Transverse colon (tissue), 3 donors: ENCODE measurements at regions not wholly inside any gene's neighbourhood (a gene's known extent, or its start where the extent isn't known, plus 50 kb on each side); places are given as distances from the start of the nearest gene placed in this dataset.

Experiments used
- CTCF ChIP-seq, 5 experiments: fragments of 200-600 bp in 3 of 5; fragments of 450-650 bp in 2 of 5; sonication (generic) in 3 of 5; IDR thresholded peaks; 1 replicate in 2 of 5; 2 replicates in 3 of 5; pipeline ENCODE4 v1.5.1; 2016 to 2017; ENCODE audit warnings: antibody characterized with exemption in 5 of 5, inconsistent platforms in 3 of 5, mild to moderate bottlenecking in 2 of 5, moderate library complexity in 1 of 5
- POLR2A ChIP-seq: fragments of 450-650 bp; IDR thresholded peaks from one replicate; pipeline ENCODE4 v1.6.1; 2016; ENCODE audit warnings: antibody characterized with exemption, mild to moderate bottlenecking, moderate library complexity

- TF ChIP-seq CTCF (IDR thresholded peaks at IDR 0.05) (no peak), POLR2A (no peak)
Measured at GRCh38 chr9:87294126-87294525, 203.5 kb upstream of the DAPK1 start.
